Stimulated activated naive CD8-positive, alpha-beta T cell treated with anti-CD3 and anti-CD28 coated beads, Interleukin-15, Interleukin-2, amounts not matched to agents 100 ng/mL and 50 ng/mL, for 24 hours (primary cell): ENCODE measurements at regions not wholly inside any gene's neighbourhood (a gene's known extent, or its start where the extent isn't known, plus 50 kb on each side); places are given as distances from the start of the nearest gene placed in this dataset.
"Not testable (repeated sequence)": the region's sequence is repeated elsewhere in the genome, so short reads cannot be mapped to it uniquely, and the experiment has no call there.

Experiments
- H3K27ac Mint-ChIP-seq: one replicate; pipeline ENCODE4 v1.8.0; 2021; ENCODE audit warnings: mild to moderate bottlenecking, mixed read lengths
- H3K27me3 Mint-ChIP-seq: one replicate; pipeline ENCODE4 v1.8.0; 2021; ENCODE audit warnings: mixed read lengths
- H3K36me3 Mint-ChIP-seq: one replicate; pipeline ENCODE4 v1.8.0; 2021; ENCODE audit warnings: low read depth, mixed read lengths
- H3K4me1 Mint-ChIP-seq: one replicate; pipeline ENCODE4 v1.8.0; 2021; ENCODE audit warnings: low read depth, mixed read lengths
- H3K4me3 Mint-ChIP-seq: one replicate; pipeline ENCODE4 v1.8.0; 2021; ENCODE audit warnings: mild to moderate bottlenecking, mixed read lengths
- H3K9me3 Mint-ChIP-seq: one replicate; pipeline ENCODE4 v1.8.0; 2021; ENCODE audit warnings: mixed read lengths

DNA sequence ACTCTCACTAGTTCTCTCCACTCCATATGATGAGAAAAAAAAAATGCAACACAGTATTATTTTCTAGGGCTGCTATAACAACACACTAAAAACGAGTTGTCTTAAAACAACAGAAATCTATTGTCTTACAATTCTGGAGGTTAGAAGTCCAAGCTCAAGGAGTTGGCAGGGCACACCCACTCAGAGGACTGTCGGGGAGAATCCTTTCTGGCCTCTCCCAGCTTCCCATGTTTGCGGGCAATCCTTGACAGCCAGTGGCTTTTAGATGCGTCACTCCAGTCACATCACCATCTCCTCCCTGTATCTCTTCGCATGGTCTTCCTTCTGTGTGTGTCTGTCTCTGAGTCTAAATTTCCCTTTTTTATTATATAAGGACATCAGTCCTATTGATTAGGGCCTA, 64.0 kb upstream of the KIF2A start:
- peaks cover 33% of the 10 kb centered on the region for H3K4me1 Mint-ChIP-seq
- H3K9me3 Mint-ChIP-seq, H3K36me3 Mint-ChIP-seq, H3K27me3 Mint-ChIP-seq, H3K27ac Mint-ChIP-seq, H3K4me3 Mint-ChIP-seq: not testable (repeated sequence)

DNA sequence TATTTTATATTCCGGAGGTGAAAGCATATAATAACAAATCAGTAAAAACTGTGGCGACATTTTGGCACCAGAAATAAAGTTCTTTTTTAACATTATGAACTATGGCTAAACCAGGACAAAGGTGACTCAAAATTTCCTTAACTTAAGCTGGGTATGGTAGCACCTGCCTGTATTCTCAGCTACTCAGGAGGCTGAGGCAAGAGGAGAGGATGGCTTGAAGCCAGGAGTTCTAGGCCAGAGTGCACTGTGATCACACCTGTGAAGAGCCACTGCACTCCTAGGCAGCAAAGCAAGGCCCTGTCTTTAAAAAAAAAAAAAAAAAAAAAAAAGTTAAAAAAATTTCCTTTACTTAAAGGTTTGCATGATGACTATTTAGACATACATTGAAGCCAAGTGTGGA, 63.0 kb upstream of the KIF2A start:
- not testable (repeated sequence) for H3K9me3 Mint-ChIP-seq, H3K27me3 Mint-ChIP-seq, H3K36me3 Mint-ChIP-seq, H3K27ac Mint-ChIP-seq, H3K4me3 Mint-ChIP-seq
- peaks cover 32% of the 10 kb centered on the region for H3K4me1 Mint-ChIP-seq

DNA sequence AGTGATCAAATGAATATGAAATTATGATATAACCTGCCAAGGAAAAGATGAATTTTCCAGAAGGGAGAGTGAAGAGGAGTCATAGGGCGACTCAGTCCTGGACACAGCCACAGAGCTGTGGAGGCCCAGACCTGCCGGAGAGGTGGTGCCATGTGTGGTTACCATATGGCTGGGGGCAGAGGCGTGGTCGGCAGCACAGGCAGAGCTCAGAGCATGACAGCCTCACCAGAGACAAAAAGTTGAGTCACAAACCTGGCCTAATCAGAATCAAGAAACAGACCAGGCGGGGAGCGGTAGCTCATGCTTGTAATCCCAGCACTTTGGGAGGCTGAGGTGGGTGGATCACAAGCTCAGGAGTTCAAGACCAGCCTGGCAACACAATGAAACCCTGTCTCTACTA, 57.8 kb upstream of the KIF2A start:
- H3K4me1 Mint-ChIP-seq, result peaks cover 55% of the 10 kb centered on the region
- H3K27ac Mint-ChIP-seq, result peak overlapping the region; percentile 81
- H3K36me3 Mint-ChIP-seq, H3K4me3 Mint-ChIP-seq, H3K27me3 Mint-ChIP-seq: not testable (repeated sequence)
- H3K9me3 Mint-ChIP-seq, result peaks cover 10% of the 10 kb centered on the region

DNA sequence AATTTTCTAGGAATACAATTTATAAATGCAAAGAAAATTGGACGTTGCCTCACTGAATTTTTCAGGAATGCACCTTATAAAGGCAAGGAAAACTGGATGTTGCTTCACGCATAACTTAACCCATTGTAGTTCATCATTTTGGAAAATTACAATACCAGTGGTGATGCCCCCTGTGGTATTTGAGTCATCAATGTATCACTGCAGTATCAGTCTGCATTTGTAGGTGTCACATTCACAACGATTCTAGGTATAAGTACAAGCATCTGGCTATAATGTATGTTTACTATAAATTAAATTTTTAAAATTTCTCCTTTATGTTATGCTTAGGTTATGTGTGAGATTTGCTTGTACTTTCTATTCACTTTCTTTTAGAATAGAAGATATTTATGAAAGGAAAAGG, 55.9 kb upstream of the KIF2A start:
- H3K4me3 Mint-ChIP-seq, H3K27me3 Mint-ChIP-seq: not testable (repeated sequence)
- H3K4me1 Mint-ChIP-seq, result peaks cover 64% of the 10 kb centered on the region
- peaks cover 23% of the 10 kb centered on the region for H3K9me3 Mint-ChIP-seq
- peak overlapping the region; percentile 63 for H3K27ac Mint-ChIP-seq
- H3K36me3 Mint-ChIP-seq, result peaks cover 21% of the 10 kb centered on the region

DNA sequence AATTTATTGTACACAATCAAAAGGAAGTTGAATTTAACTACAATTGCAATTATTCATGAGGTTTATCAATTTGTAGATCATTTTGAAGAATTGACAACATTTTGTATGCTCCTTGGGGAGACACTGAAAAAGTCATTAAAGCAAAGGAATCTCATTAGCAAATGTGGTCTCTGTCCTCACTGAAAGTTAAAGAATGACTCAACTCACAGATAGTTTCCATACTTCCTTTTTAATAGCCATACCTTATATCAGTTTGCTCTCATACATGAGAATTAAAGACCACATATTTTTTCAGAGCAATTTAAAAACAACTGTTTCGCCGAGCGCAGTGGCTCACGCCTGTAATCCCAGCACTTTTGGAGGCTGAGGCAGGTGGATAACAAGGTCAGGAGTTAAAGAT, 55.1 kb upstream of the KIF2A start:
- Mint-ChIP-seq H3K4me3 (peak overlapping the region; percentile 60), H3K4me1 (peaks cover 65% of the 10 kb centered on the region), H3K27ac (peak overlapping the region; percentile 81), H3K36me3 (peaks cover 21% of the 10 kb centered on the region), H3K9me3 (peaks cover 23% of the 10 kb centered on the region)
- not testable (repeated sequence) for H3K27me3 Mint-ChIP-seq

DNA sequence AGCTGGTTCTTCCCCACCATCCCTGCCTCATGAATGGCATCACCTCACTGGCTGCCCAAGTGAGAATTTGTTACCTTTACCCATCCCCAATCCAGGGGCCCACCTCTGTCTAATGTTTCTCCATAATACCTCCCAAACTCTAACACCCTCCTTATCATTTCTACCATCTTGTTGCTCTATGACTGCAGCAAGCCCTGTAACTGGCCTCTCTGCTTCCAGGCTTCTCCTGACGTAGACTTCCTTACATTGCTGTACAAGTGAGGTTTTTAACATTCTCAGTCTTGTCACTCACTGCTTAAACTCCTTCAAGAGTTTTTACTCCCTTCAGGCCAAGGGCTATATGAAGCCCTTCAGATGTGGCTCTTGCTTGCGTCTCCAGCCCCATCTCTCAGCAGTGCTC, 53.5 kb upstream of the KIF2A start:
- H3K4me1 Mint-ChIP-seq, result peaks cover 77% of the 10 kb centered on the region
- H3K27me3 Mint-ChIP-seq, H3K4me3 Mint-ChIP-seq: not testable (repeated sequence)
- H3K27ac Mint-ChIP-seq, result peak overlapping the region; percentile 48
- H3K36me3 Mint-ChIP-seq, result peaks cover 21% of the 10 kb centered on the region
- H3K9me3 Mint-ChIP-seq, result peaks cover 23% of the 10 kb centered on the region

DNA sequence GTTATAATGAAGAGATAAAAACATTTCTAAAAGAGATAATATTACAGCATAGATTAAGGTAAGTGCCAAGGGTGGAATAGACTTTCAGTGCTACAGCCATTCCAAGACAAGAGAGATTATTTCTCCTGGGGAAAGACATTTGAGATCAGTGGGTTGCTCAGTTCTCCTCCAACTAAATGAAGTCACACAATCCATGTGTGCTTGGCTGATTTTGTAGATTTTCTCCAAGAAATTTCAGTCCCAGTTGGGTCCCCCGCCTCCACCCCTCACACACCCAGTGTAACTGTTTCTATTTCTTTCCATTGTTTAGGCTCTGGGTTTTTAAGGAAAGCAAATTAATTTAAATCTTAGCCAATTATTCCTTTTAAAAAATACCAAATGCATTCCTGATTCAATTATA, 50.5 kb upstream of the KIF2A start:
- Mint-ChIP-seq H3K27ac (peak overlapping the region; percentile 77), H3K36me3 (peaks cover 25% of the 10 kb centered on the region), H3K9me3 (peaks cover 23% of the 10 kb centered on the region), H3K4me1 (peaks cover 83% of the 10 kb centered on the region)
- not testable (repeated sequence) for H3K27me3 Mint-ChIP-seq, H3K4me3 Mint-ChIP-seq

DNA sequence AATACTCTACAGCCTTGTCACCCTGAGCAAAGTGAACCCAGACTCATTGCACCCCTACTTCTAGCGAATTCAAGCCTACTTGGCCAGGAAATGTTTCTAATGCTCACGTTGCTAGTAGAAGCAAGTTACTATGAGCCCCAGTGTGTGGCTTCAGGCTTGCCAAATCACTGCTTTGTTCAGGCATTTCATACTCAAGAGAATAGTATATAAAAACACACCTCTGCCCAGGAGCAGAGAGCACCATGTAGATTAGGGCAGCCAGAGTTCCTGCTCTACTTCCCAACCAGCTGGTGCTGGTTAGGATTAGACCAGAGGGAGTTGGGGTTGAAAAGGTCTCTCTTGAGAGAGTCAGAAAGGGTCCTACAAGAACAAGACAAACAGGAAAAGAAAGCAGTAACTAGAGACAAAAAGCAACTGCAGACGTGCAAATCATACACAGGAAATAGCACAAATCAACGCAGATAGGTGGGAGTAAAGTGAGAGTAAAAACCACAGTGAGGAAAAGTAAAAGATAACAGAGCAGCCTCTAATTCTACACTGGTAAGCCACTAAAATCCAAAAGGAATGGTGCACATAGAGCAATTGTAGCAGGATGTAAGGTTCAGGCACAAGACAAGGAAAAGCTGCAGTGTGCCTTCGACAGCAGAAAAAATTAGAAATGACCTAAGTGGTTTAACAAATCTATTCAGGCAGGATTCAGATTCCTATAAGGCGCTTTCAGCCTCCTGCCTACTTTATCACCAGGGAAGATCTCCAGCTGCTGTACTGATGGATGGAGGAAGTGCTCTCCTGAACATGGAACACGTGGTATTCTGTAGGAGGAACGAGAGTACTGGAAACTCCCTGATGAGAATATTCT, 49.6 kb upstream of the KIF2A start:
- Mint-ChIP-seq H3K4me1 (peaks cover 83% of the 10 kb centered on the region), H3K9me3 (peaks cover 23% of the 10 kb centered on the region)

More for the DNA sequence above, 49.6 kb upstream of the KIF2A start:
- Mint-ChIP-seq H3K27me3 (no peaks in the 10 kb centered on the region), H3K36me3 (peaks cover 25% of the 10 kb centered on the region), H3K4me3 (peak overlapping the region; percentile 58), H3K27ac (peak overlapping the region; percentile 84)
